Loucy (cell line): ENCODE measurements at regions not wholly inside any gene's neighbourhood (a gene's known extent, or its start where the extent isn't known, plus 50 kb on each side); places are given as distances from the start of the nearest gene placed in this dataset.

Experiments
- H2AFZ ChIP-seq: fragments of 200-600 bp; sonication (generic); 2 replicates; pipeline ENCODE4 v1.6.0; 2016; ENCODE audit warnings: antibody characterized with exemption, mild to moderate bottlenecking, low read length, moderate library complexity
- H3F3A ChIP-seq: fragments of 200-600 bp; 2 replicates; pipeline ENCODE4 v1.6.0; 2016; ENCODE audit warnings: antibody characterized with exemption, low read depth, mild to moderate bottlenecking
- H3K27me3 ChIP-seq: fragments of 200-600 bp; sonication (generic); 2 replicates; pipeline ENCODE4 v1.6.1; 2014; ENCODE audit warnings: low read length, mild to moderate bottlenecking; ENCODE audit not compliant: insufficient read depth, poor library complexity, severe bottlenecking
- H3K36me3 ChIP-seq: fragments of 200-600 bp; sonication (generic); 2 replicates; pipeline ENCODE4 v1.6.1; 2016; ENCODE audit warnings: low read length; ENCODE audit not compliant: insufficient read depth
- H3K4me1 ChIP-seq: fragments of 200-600 bp; sonication (generic); 2 replicates; pipeline ENCODE4 v1.5.1; 2014; ENCODE audit warnings: low read length, mild to moderate bottlenecking; ENCODE audit not compliant: insufficient read depth, poor library complexity, severe bottlenecking
- H3K4me2 ChIP-seq: fragments of 200-600 bp; sonication (generic); 2 replicates; pipeline ENCODE4 v1.6.0; 2014; ENCODE audit warnings: antibody characterized with exemption, low read length, low read depth, mild to moderate bottlenecking; ENCODE audit not compliant: poor library complexity, severe bottlenecking
- H3K4me3 ChIP-seq: fragments of 200-600 bp; sonication (generic); 2 replicates; pipeline ENCODE4 v1.5.1; 2014; ENCODE audit warnings: low read length, mild to moderate bottlenecking, mixed read lengths; ENCODE audit not compliant: poor library complexity, severe bottlenecking
- H3K79me2 ChIP-seq: fragments of 200-600 bp; sonication (generic); 2 replicates; pipeline ENCODE4 v1.6.1; 2014; ENCODE audit warnings: low read length; ENCODE audit not compliant: insufficient read depth
- H3K9ac ChIP-seq: fragments of 200-600 bp; sonication (generic); 2 replicates; pipeline ENCODE4 v1.6.0; 2014; ENCODE audit warnings: mild to moderate bottlenecking, low read depth, low read length, moderate library complexity; ENCODE audit not compliant: poor library complexity, severe bottlenecking
- H3K9me2 ChIP-seq: fragments of 200-600 bp; sonication (generic); replicated peaks from 2 replicates; pipeline ENCODE4 v1.6.1; 2016; ENCODE audit warnings: low read depth, low read length, mixed read lengths
- H3K9me3 ChIP-seq: fragments of 200-600 bp; sonication (generic); 2 replicates; pipeline ENCODE4 v1.6.1; 2014; ENCODE audit warnings: mild to moderate bottlenecking, antibody characterized with exemption, low read length, low read depth; ENCODE audit not compliant: insufficient read depth
- H4K20me1 ChIP-seq: fragments of 200-600 bp; sonication (generic); 2 replicates; pipeline ENCODE4 v1.6.0; 2014; ENCODE audit warnings: antibody characterized with exemption, low read length, mild to moderate bottlenecking; ENCODE audit not compliant: insufficient read depth, poor library complexity, severe bottlenecking
- CTCF ChIP-seq: fragments of 200-600 bp; sonication (generic); conservative IDR thresholded peaks from 2 replicates; pipeline ENCODE4 v1.5.1; 2014; ENCODE audit warnings: mild to moderate bottlenecking, antibody characterized with exemption, low read length
- EZH2phosphoT487 ChIP-seq: fragments of 200-600 bp; IDR thresholded peaks from 2 replicates; pipeline ENCODE4 v1.6.1; 2018; ENCODE audit warnings: antibody characterized with exemption, mild to moderate bottlenecking, moderate library complexity, borderline replicate concordance

DNA sequence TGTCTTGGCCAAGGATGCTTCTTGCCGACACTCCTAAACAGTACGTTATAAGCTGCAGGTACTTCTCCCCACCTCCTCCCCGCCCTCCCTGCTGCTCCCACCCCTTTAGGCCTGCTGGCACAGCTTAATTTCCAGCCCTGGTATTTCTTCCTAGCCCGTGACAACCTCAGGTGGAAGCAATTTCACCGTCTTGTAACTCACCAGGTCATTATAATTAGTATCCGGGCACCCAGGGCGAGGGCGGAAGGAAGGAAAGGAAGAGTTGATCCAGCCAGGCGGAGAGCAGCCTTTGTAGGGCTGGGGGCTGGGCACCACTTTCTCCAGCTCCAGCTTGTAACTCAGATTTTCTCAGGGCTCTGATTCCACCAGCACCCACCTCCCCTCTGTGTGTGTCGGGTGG lies 153.5 kb upstream of the CSF3R start:
- Histone ChIP-seq H3K4me2 (no peak overlapping the region), H3K36me3 (no peaks in the 10 kb centered on the region), H3K9me3 (no peaks in the 10 kb centered on the region), H3K4me3 (no peak overlapping the region), H3F3A (no peaks in the 10 kb centered on the region), H3K4me1 (no peaks in the 10 kb centered on the region), H4K20me1 (no peaks in the 10 kb centered on the region), H2AFZ (no peak overlapping the region), H3K79me2 (no peaks in the 10 kb centered on the region), H3K27me3 (no peaks in the 10 kb centered on the region), H3K9ac (no peak overlapping the region), H3K9me2 (no peaks in the 10 kb centered on the region)
- TF ChIP-seq EZH2phosphoT487 (no peak), CTCF (no peak)

- no peaks in the 10 kb centered on the region for H3K4me1 ChIP-seq
- no peaks in the 10 kb centered on the region for H3F3A ChIP-seq
- no peak overlapping the region for H3K9ac ChIP-seq
- H3K9me2 ChIP-seq, result no peaks in the 10 kb centered on the region
- H3K79me2 ChIP-seq, result no peaks in the 10 kb centered on the region
- H3K4me2 ChIP-seq, result no peak overlapping the region
- no peak for TF ChIP-seq CTCF
- TF ChIP-seq EZH2phosphoT487, result no peak
- no peak overlapping the region for H3K4me3 ChIP-seq
- H3K27me3 ChIP-seq, result no peaks in the 10 kb centered on the region
- no peaks in the 10 kb centered on the region for H3K9me3 ChIP-seq
- no peaks in the 10 kb centered on the region for H3K36me3 ChIP-seq
- H2AFZ ChIP-seq, result no peak overlapping the region
- no peaks in the 10 kb centered on the region for H4K20me1 ChIP-seq
Measured at GRCh38 chr1:36635284-36635683, 152.6 kb upstream of the CSF3R start.

GRCh38 chr1:36628804-36629203 lies 146.1 kb upstream of the CSF3R start:
- Histone ChIP-seq H3K9ac (no peak overlapping the region), H2AFZ (no peak overlapping the region), H3K36me3 (no peaks in the 10 kb centered on the region), H4K20me1 (no peaks in the 10 kb centered on the region), H3F3A (no peaks in the 10 kb centered on the region), H3K4me3 (no peak overlapping the region), H3K4me1 (peaks cover 6% of the 10 kb centered on the region), H3K79me2 (no peaks in the 10 kb centered on the region), H3K9me3 (no peaks in the 10 kb centered on the region), H3K4me2 (no peak overlapping the region), H3K9me2 (no peaks in the 10 kb centered on the region), H3K27me3 (no peaks in the 10 kb centered on the region)
- TF ChIP-seq EZH2phosphoT487 (no peak), CTCF (no peak)
